HG02852 (cell line): ENCODE measurements at regions not wholly inside any gene's neighbourhood (a gene's known extent, or its start where the extent isn't known, plus 50 kb on each side); places are given as distances from the start of the nearest gene placed in this dataset.

ENCODE experiments used
- ATAC-seq: cut with Tn5 transposase; IDR thresholded peaks from one replicate; pipeline ENCODE4 v1.9.1; 2021; ENCODE audit warnings: mild to moderate bottlenecking, moderate library complexity; ENCODE audit not compliant: unreplicated experiment

DNA sequence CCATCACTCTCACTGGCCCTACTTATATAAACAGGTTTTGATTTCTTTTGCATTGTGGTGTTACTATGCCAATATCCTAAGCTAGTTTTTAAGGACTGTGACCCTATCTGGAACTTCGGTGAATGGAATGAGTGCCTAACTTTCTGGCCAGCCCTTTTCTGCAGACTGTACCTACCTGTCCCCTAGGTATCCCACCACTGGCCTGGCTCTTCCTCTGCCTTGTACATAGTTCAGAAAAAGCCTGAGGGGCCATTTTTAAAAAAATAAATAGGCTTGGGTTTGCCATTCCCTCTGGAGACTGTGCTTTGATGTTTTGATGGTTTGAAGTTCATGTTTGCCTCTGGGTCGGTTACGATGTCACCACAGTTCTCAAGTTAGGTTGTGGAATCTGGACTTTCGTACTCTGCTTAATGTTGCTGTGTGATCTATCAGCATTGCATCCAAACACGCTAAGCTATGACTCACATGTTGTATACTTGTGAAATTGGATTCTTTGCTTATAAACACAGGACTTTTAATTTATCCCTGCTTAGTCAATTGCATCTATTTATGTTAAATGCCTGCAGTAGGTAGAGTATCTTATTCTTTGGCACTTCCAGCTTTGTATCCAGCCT lies 182.0 kb downstream of the ANKRD50 start:
- no peak for ATAC-seq

DNA sequence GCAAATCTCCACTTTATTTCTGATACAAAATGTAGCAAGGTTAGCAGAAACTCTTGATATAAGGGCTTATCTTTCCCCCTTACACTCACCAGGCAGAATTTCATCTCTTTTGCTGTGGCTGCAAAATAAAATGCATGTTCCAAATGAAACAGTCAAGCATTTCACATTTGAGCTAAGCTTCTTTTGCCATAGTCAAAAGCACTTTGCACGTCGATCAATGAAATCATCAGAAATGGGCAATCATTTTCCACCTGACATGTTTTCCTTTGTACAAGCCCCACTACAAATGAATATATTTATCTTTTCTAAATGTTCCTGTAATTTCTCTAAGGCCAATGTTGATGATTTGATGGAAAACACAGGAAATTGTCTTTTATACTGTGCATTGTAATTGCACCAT lies 178.4 kb downstream of the ANKRD50 start:
- no peak for ATAC-seq

DNA sequence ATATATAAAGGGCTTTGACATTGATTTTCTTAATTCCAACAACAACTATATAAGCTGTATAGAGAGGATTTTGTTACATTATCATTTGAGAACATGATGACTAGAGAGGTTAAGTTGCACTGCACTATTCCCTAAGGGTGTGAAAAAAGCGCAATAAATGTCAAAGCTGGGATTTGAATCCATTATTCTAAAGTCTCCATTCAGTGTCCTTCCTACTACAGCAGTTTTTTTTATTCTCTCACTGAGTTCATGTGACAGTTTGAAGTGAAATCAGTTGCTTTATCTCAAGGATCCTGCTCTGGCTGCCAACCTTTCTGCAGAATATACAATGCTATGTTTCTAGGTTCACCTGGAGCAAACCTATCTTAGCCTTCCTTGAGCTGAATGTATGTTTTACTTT lies 177.5 kb downstream of the ANKRD50 start:
- ATAC-seq = no peak

DNA sequence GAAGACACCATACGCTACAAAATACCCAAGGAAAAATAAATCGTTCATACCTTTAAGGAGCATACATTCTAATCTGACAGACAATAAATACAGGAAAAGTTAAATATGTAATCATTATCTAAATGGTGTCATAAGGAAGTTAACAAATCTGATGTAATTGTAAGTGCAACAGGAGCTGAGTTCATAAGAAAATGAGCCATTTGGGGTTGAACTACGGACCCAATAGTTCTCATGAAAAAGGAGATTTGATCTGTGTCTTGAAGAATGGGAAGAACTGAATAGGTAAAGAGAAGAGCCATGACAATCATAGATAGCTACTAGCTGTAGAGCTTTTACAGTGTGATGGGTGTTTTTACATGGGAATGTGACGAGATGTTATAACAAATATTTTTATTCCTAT lies 175.6 kb downstream of the ANKRD50 start:
- no peak for ATAC-seq

DNA sequence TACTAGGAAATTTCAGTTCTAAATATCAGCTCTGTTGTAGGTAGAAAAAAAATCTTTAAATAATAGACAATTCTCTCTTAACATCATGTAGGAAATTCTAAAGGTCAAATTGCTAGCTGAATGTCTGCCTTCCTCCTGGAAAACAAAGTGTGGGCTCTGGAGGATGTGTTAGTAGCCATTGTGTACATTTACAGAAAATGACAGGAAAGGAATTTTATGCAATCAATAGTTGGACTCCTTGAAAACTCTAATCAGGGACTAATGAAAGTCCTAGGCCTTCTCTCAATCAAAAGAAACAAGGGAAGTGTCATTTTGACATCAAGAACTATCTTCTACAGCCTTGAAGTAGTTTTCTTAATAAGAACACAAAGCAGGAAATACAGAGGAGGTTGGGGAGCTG lies 174.6 kb downstream of the ANKRD50 start:
- no peak for ATAC-seq

- no peak for ATAC-seq
Observed at GRCh38 chr4:124540014-124540413, 172.5 kb downstream of the ANKRD50 start.

- ATAC-seq = no peak
Observed at GRCh38 chr4:124541652-124542420, 170.7 kb downstream of the ANKRD50 start.

DNA sequence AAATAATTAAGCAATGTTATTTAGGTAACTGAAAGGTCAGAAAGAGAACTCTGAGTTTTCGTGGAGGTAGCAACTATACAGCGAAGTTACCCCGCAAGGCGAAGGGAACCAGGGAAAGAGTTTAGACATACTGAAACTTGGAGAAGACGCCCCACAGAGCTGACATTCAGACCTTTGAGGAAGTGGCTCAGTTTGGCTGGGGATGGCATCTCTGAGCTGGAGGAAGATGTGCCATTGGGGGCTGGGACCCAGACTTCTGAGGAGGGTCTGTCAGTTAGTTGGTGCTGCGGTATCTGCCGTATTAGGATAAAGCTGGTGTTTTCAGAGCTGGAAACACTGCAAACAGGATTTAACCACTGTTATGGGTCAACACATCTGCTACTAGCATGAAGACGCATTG lies 156.6 kb downstream of the ANKRD50 start:
- no peak for ATAC-seq

- ATAC-seq = no peak
Observed at GRCh38 chr4:124564121-124564520, 148.4 kb downstream of the ANKRD50 start.

DNA sequence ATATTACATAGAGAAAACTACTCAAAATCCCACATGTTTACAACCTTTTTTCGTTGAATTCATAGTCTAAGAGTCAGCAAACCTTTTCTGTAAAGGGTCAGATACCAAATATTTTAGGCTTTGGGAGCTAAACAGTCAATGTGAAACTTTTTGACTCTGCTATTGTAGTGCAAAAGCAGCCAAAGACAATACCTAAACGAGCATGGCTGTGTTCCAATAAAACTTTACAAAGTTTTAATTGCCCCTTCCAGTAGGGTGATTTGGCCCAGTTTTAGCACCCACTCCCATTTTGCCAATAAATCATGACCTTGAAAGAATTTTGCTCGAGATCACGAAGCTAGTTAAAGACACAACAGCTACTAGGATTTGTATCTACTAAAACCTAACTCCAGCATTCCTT lies 147.2 kb downstream of the ANKRD50 start:
- ATAC-seq = no peak

DNA sequence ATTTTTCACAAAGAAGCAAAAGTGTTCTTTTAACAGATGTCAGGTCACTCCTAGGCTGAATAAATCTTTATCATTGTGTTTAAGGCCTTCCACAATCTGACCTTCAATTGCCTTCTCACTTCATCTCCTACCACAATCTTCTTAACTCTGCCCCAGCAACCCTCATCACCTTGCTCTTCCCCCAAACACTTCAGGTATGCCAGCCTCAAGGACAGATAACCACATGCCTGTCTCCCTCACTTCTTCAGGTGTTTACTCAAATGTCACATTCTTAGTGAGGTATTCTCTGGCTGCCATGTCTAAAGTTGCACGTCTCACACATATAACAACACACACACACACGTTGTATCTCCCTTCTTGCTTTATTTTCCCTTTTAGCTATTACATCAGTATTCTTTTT lies 146.5 kb downstream of the ANKRD50 start:
- no peak for ATAC-seq

DNA sequence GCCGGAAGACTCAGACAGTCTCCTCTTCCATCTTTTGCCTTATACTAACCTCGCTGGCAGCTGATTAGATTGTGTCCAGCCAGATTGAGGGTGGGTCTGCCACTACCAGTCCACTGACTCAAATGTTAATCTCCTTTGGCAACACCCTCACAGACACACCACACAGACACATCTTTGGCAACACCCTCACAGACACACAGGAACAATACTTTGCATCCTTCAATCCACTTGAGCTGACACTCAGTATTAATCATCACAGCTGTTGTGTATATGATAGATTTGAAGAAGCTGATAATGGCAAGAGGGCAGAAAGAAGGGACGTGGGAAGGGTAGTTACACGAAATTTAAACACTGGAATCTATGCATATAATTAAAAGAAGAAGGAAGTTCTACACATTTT lies 139.5 kb downstream of the ANKRD50 start:
- no peak for ATAC-seq

DNA sequence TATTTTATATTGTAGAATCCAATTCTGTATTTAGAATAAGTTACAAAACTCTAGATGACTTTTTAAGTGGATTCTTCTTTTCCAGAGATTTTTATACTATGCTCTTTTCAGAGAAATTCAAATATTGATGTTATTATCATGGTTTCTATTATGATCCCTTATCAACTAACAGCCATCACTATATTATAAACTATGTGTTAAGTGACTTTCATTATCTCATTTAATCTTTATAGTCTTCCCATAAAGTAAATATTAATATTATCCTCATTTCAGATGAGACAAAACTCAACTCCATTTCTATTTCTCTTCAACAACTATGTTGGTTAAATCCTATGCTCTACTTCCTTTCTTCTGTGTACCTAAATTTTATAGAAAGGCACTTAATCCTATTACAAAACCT lies 132.6 kb downstream of the ANKRD50 start:
- no peak for ATAC-seq

GRCh38 chr4:124583797-124584196 lies 128.7 kb downstream of the ANKRD50 start:
- ATAC-seq = no peak

DNA sequence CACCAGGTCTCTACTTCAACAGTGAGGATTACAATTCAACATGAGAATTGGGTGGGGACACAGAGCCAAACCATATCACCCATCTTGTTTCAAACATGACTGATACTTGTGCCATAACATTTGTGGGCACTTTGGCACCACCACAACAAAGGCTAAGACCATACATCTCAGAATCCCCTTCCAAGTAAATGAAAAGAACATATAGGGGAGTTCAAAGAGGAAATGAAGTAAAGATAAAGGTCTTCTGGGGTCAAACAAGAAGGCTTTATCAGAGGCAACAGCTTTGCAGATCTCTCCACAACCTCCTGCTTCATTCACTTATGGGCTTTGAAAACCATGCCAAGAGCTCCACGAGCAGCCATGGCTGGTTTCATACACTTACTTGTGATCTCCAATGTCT lies 122.7 kb downstream of the ANKRD50 start:
- no peak for ATAC-seq

DNA sequence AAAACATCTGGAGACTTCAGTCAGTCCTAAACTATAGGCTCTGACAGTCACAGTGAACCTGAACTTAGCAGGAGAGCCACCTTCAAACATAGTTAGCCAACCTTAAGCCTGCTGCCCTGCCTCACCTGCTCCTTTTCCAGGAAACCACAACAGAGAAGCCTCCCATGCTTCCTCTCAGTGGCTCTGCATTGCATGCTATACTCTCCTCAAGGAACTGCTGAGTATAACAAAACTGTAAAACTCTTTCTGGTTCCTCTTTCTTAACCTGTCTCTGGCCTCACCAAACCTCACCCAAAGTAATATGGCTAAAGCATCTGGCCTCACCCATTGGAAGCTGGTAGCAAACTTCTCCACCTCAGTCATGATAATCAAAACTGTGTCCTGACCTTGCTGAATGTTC lies 122.1 kb downstream of the ANKRD50 start:
- no peak for ATAC-seq

GRCh38 chr4:124591637-124592036 lies 120.9 kb downstream of the ANKRD50 start:
- ATAC-seq = no peak

GRCh38 chr4:124593494-124593893 lies 119.0 kb downstream of the ANKRD50 start:
- ATAC-seq = no peak

GRCh38 chr4:124594945-124595344 lies 117.6 kb downstream of the ANKRD50 start:
- ATAC-seq = no peak

DNA sequence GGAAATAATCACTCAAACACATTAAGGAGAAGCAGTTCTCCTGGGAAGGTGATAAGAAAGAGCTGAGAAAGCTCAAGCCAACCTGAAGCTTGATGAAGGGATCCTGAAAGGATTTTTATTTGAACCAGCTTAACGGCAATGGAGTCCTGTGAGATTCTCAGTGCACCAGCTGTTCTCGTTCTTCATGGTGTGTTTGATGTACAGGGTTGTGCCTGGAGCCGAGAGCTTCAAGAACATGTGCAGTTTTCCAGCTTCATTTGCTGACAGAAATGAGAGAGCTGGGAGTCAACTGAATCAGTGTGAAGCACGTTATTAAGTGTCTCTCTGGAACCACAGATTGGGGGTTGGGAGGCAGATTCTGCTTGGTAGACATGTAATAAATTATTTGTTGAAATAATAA lies 115.7 kb downstream of the ANKRD50 start:
- no peak for ATAC-seq

- ATAC-seq = no peak
Observed at GRCh38 chr4:124610211-124610610, 102.3 kb downstream of the ANKRD50 start.
